HepG2 (cell line): ENCODE measurements at regions not wholly inside any gene's neighbourhood (a gene's known extent, or its start where the extent isn't known, plus 50 kb on each side); places are given as distances from the start of the nearest gene placed in this dataset.

Experiments used
- CTCF ChIP-seq: sonication (generic); formaldehyde crosslinking; IDR thresholded peaks from 2 replicates; pipeline ENCODE4 v1.5.0; 2020; ENCODE audit warnings: mild to moderate bottlenecking, missing genetic modification reagents, moderate library complexity
- NPAS2 ChIP-seq: sonication (generic); formaldehyde crosslinking; IDR thresholded peaks from 2 replicates; pipeline ENCODE4 v1.8.0; 2022; ENCODE audit warnings: mild to moderate bottlenecking, missing genetic modification reagents, borderline replicate concordance
- RCOR2 ChIP-seq: IDR thresholded peaks from 2 replicates; pipeline ENCODE4 v1.6.1; 2016; ENCODE audit warnings: missing biosample characterization, missing genetic modification reagents
- ZBED4 ChIP-seq: sonication (generic); formaldehyde crosslinking; IDR thresholded peaks from 2 replicates; pipeline ENCODE4 v1.4.0; 2020; ENCODE audit warnings: missing genetic modification reagents, borderline replicate concordance
- ZNF570 ChIP-seq: sonication (generic); formaldehyde crosslinking; IDR thresholded peaks from 2 replicates; pipeline ENCODE4 v1.4.0; 2020; ENCODE audit warnings: mild to moderate bottlenecking, missing genetic modification reagents, borderline replicate concordance
- TF ChIP-seq, protein P1 (sequence below): sonication (generic); formaldehyde crosslinking; IDR thresholded peaks from 2 replicates; pipeline ENCODE4 v1.4.0; 2020; ENCODE audit warnings: mild to moderate bottlenecking, missing genetic modification reagents

GRCh38 chr10:88127766-88128165 is 264.3 kb downstream of the PTEN start:
- TF ChIP-seq ZBED4 (no peak), RCOR2 (CRISPR knock-in tag) (no peak), ZNF570 (no peak), NPAS2 (CRISPR knock-in tag) (no peak), CTCF (CRISPR knock-in tag) (no peak)
- TF ChIP-seq, protein P1, sequence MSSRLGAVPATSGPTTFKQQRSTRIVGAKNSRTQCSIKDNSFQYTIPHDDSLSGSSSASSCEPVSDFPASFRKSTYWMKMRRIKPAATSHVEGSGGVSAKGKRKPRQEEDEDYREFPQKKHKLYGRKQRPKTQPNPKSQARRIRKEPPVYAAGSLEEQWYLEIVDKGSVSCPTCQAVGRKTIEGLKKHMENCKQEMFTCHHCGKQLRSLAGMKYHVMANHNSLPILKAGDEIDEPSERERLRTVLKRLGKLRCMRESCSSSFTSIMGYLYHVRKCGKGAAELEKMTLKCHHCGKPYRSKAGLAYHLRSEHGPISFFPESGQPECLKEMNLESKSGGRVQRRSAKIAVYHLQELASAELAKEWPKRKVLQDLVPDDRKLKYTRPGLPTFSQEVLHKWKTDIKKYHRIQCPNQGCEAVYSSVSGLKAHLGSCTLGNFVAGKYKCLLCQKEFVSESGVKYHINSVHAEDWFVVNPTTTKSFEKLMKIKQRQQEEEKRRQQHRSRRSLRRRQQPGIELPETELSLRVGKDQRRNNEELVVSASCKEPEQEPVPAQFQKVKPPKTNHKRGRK (CRISPR knock-in tag), result no peak
